Trophoblast cell (in vitro differentiated cells and primary cell): ENCODE measurements at regions not wholly inside any gene's neighbourhood (a gene's known extent, or its start where the extent isn't known, plus 50 kb on each side); places are given as distances from the start of the nearest gene placed in this dataset.

Source experiments
- DNase-seq, 2 donors: peaks; one replicate each; pipeline ENCODE4 v3.0.0-alpha.2; 2016
- H2AFZ ChIP-seq: 2 replicates; pipeline ENCODE4 v1.6.1; 2013; ENCODE audit warnings: low read length, moderate library complexity, mild to moderate bottlenecking; ENCODE audit not compliant: insufficient read depth, poor library complexity
- H2AK5ac ChIP-seq: 2 replicates; pipeline ENCODE4 v1.6.1; 2013; ENCODE audit warnings: mild to moderate bottlenecking, low read length
- H2BK120ac ChIP-seq: 2 replicates; pipeline ENCODE4 v1.6.1; 2013; ENCODE audit warnings: low read length, mild to moderate bottlenecking, moderate library complexity; ENCODE audit not compliant: insufficient read depth, poor library complexity
- H2BK12ac ChIP-seq: 2 replicates; pipeline ENCODE4 v1.6.1; 2013; ENCODE audit warnings: mild to moderate bottlenecking, low read length, moderate library complexity
- H2BK5ac ChIP-seq: 2 replicates; pipeline ENCODE4 v1.6.1; 2013; ENCODE audit warnings: low read length, low read depth, moderate library complexity, mild to moderate bottlenecking; ENCODE audit not compliant: poor library complexity
- H3K14ac ChIP-seq: 2 replicates; pipeline ENCODE4 v1.6.1; 2013; ENCODE audit warnings: mild to moderate bottlenecking, low read length
- H3K18ac ChIP-seq: 2 replicates; pipeline ENCODE4 v1.6.1; 2013; ENCODE audit warnings: mild to moderate bottlenecking, low read length
- H3K23ac ChIP-seq: 2 replicates; pipeline ENCODE4 v1.6.1; 2013; ENCODE audit warnings: low read length
- H3K27ac ChIP-seq: 2 replicates; pipeline ENCODE4 v1.5.1; 2013; ENCODE audit warnings: low read depth, mild to moderate bottlenecking, inconsistent platforms, low read length, moderate library complexity
- H3K27me3 ChIP-seq: 2 replicates; pipeline ENCODE4 v1.6.1; 2013; ENCODE audit warnings: inconsistent platforms, mild to moderate bottlenecking, low read length, moderate library complexity; ENCODE audit not compliant: insufficient read depth
- H3K36me3 ChIP-seq, 2 experiments: 1 replicate in 1 of 2; 2 replicates in 1 of 2; pipeline ENCODE4 v1.6.1; 2013; ENCODE audit warnings: low read length in 2 of 2, mild to moderate bottlenecking in 2 of 2, moderate library complexity in 1 of 2; ENCODE audit not compliant: insufficient read depth in 2 of 2, control insufficient read depth in 1 of 2
- H3K4ac ChIP-seq: 2 replicates; pipeline ENCODE4 v1.6.1; 2013; ENCODE audit warnings: low read depth, mild to moderate bottlenecking, low read length, moderate library complexity
- H3K4me1 ChIP-seq, 2 experiments: 1 replicate in 1 of 2; 2 replicates in 1 of 2; pipeline ENCODE4 v1.6.1; 2013; ENCODE audit warnings: low read length in 2 of 2, mild to moderate bottlenecking in 2 of 2, moderate library complexity in 1 of 2; ENCODE audit not compliant: insufficient read depth in 2 of 2, control insufficient read depth in 1 of 2
- H3K4me2 ChIP-seq: 2 replicates; pipeline ENCODE4 v1.6.1; 2013; ENCODE audit warnings: inconsistent platforms, mild to moderate bottlenecking, low read length, moderate library complexity
- H3K4me3 ChIP-seq: 2 replicates; pipeline ENCODE4 v1.5.1; 2013; ENCODE audit warnings: mild to moderate bottlenecking, low read depth, low read length, inconsistent platforms
- H3K79me1 ChIP-seq: one replicate; pipeline ENCODE4 v1.6.1; 2013; ENCODE audit warnings: low read length
- H3K79me2 ChIP-seq: 2 replicates; pipeline ENCODE4 v1.6.1; 2013; ENCODE audit warnings: low read length, mild to moderate bottlenecking; ENCODE audit not compliant: control insufficient read depth, insufficient read depth, poor library complexity
- H3K9ac ChIP-seq: 2 replicates; pipeline ENCODE4 v1.6.1; 2013; ENCODE audit warnings: mild to moderate bottlenecking, low read length
- H3K9me3 ChIP-seq: 2 replicates; pipeline ENCODE4 v1.6.1; 2013; ENCODE audit warnings: low read depth, mild to moderate bottlenecking, control low read depth, inconsistent platforms, low read length; ENCODE audit not compliant: insufficient read depth
- H4K12ac ChIP-seq: 2 replicates; pipeline ENCODE4 v1.6.1; 2013; ENCODE audit warnings: low read depth, mild to moderate bottlenecking, low read length, moderate library complexity
- H4K8ac ChIP-seq: 2 replicates; pipeline ENCODE4 v1.6.1; 2013; ENCODE audit warnings: low read depth, mild to moderate bottlenecking, low read length, moderate library complexity
- H4K91ac ChIP-seq: one replicate; pipeline ENCODE4 v1.6.1; 2013; ENCODE audit warnings: low read depth, mild to moderate bottlenecking, low read length, moderate library complexity
- WGBS: extraction: QIAGEN DNeasy Blood & Tissue Kit; methylation state at CpG from one replicate; pipeline ENCODE4 v1.1.7; 2013; ENCODE audit warnings: missing lambda C conversion rate; ENCODE audit not compliant: insufficient read length, insufficient coverage; ENCODE audit errors: extremely low coverage; 5-methylcytosine and 5-hydroxymethylcytosine counted together

DNA sequence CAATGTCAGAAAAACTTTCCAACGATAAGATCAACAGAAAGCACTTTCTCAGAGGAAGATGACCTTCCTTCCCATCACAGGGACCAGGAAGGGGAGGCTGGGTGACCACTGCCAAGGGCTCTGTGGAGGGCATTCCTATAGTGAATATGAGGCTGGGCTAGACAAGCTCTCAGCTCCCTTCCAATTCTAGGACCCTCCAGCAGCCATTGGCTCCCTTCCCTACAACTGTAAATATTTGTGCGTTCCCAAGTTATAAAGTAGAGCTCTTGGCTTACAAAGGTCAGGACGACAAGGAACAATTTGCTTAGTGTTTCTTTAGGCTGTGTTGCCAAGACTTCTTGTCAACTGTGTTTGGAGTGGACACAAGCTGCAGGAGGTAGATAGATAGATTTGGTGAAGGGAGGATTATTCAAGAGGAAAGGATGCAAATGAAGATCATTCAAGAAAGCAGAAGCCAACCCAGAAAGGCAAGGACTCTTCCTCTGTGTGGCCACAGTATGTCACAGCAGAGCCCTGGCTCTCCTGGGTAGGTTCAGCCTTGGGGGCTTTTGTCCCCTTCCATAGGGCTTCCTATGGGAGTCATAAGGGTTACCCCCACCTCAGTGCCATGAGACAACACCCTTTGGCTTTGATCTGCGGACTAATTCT, 223.6 kb upstream of the TLE3 start:
- no CpG with 5 or more reads among the region's 4 CpGs for WGBS

DNA sequence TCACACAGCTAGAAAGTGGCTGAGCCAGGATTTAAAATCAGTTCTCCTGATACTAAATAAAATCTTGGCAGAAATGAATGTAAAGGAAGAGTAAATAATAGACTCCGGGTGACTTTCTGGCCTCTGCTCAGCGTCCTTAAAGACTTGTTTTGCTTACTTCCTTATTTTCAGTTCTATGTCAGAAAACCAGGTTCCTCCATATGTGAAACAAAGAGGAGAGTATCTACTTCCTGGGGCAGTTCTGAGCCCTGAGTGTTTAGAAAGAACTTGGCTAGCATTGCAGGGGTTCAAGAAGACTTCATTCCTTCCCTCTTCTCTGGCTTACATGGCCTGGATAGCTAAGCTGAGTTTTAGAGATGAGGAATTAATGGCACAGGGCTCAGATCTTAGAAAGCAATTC, 222.8 kb upstream of the TLE3 start:
- Histone ChIP-seq H3K18ac (no peak overlapping the region), H3K14ac (no peak overlapping the region), H3K27ac (no peak overlapping the region), H3K4ac (no peak overlapping the region), H4K12ac (no peak overlapping the region), H4K8ac (no peak overlapping the region), H2BK12ac (no peak overlapping the region), H2BK120ac (no peak overlapping the region), H3K9me3 (no peaks in the 10 kb centered on the region), H3K4me2 (no peak overlapping the region), H3K27me3 (no peaks in the 10 kb centered on the region), H3K4me1 (peaks cover 16 to 20% of the 10 kb centered on the region in 2 experiments), H3K79me2 (no peaks in the 10 kb centered on the region), H3K4me3 (no peak overlapping the region), H3K23ac (no peak overlapping the region), H3K36me3 (no peaks in the 10 kb centered on the region), H2AFZ (no peak overlapping the region), H2BK5ac (no peak overlapping the region), H2AK5ac (no peak overlapping the region), H4K91ac (no peak overlapping the region), H3K79me1 (peaks cover 11% of the 10 kb centered on the region), H3K9ac (no peak overlapping the region)
- DNase-seq: no peak
- no CpG with 5 or more reads among the region's 2 CpGs for WGBS

More for the DNA sequence above, 223.6 kb upstream of the TLE3 start:
- Histone ChIP-seq H3K4ac (no peak overlapping the region), H3K4me1 (peaks cover 16 to 21% of the 10 kb centered on the region in 2 experiments), H3K14ac (no peak overlapping the region), H4K91ac (no peak overlapping the region), H3K36me3 (no peaks in the 10 kb centered on the region), H3K4me2 (no peak overlapping the region), H3K4me3 (no peak overlapping the region), H3K27ac (no peak overlapping the region), H4K12ac (no peak overlapping the region), H3K27me3 (no peaks in the 10 kb centered on the region), H2AFZ (no peak overlapping the region), H3K9me3 (no peaks in the 10 kb centered on the region), H3K23ac (no peak overlapping the region), H3K79me2 (no peaks in the 10 kb centered on the region), H3K18ac (no peak overlapping the region), H3K79me1 (peaks cover 11% of the 10 kb centered on the region), H3K9ac (no peak overlapping the region), H4K8ac (no peak overlapping the region), H2BK120ac (no peak overlapping the region), H2BK5ac (no peak overlapping the region), H2BK12ac (no peak overlapping the region), H2AK5ac (no peak overlapping the region)
- DNase-seq: no peak

- Histone ChIP-seq H3K79me1 (peaks cover 10% of the 10 kb centered on the region), H3K9me3 (no peaks in the 10 kb centered on the region), H2AK5ac (no peak overlapping the region), H3K79me2 (no peaks in the 10 kb centered on the region), H2BK5ac (no peak overlapping the region), H2BK120ac (no peak overlapping the region), H3K9ac (no peak overlapping the region), H3K18ac (no peak overlapping the region), H2BK12ac (no peak overlapping the region), H4K12ac (no peak overlapping the region), H4K91ac (no peak overlapping the region), H4K8ac (no peak overlapping the region), H3K4ac (no peak overlapping the region), H3K27me3 (no peaks in the 10 kb centered on the region), H3K4me3 (no peak overlapping the region), H3K4me1 (peaks cover 16 to 18% of the 10 kb centered on the region in 2 experiments), H3K36me3 (no peaks in the 10 kb centered on the region), H3K27ac (no peak overlapping the region), H2AFZ (no peak overlapping the region), H3K4me2 (no peak overlapping the region), H3K23ac (no peak overlapping the region), H3K14ac (no peak overlapping the region)
- no CpG with 5 or more reads among the region's 3 CpGs for WGBS
- DNase-seq: no peak
Observed at GRCh38 chr15:70320077-70320476, 222.4 kb upstream of the TLE3 start.

DNA sequence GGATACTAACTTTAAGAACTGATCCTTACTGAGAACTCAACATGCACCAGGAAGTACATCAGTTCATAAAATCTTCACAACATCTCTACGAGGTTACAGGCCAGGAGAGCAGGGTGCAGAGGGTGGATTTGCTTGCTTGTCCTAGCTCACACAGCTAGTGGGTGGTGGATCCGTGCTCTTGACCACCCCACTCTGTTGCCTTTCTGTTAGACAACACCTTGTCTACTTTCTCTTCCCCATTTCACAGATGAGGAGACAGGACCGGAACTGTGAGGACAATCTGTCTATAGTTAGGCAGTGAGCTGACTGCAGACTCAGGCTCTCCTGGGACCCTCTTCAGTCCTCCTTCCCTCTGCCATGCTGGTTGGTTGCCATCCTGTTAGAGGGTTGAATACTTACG, 221.7 kb upstream of the TLE3 start:
- DNase-seq: no peak
- Histone ChIP-seq H3K14ac (no peak overlapping the region), H3K23ac (no peak overlapping the region), H3K4ac (no peak overlapping the region), H3K4me3 (no peak overlapping the region), H3K4me2 (no peak overlapping the region), H4K8ac (no peak overlapping the region), H4K12ac (no peak overlapping the region), H3K36me3 (no peaks in the 10 kb centered on the region), H3K27ac (no peak overlapping the region), H3K9me3 (no peaks in the 10 kb centered on the region), H3K4me1 (peaks cover 12 to 13% of the 10 kb centered on the region in 2 experiments), H2BK5ac (no peak overlapping the region), H3K27me3 (no peaks in the 10 kb centered on the region), H3K79me2 (no peaks in the 10 kb centered on the region), H2BK120ac (no peak overlapping the region), H2AK5ac (no peak overlapping the region), H3K79me1 (peaks cover 5% of the 10 kb centered on the region), H3K9ac (no peak overlapping the region), H2AFZ (no peak overlapping the region), H3K18ac (no peak overlapping the region), H2BK12ac (peak overlapping the region; percentile 8), H4K91ac (no peak overlapping the region)
- WGBS: no CpG with 5 or more reads among the region's 4 CpGs
